ENCODE measurements at regions not wholly inside any gene's neighbourhood (a gene's known extent, or its start where the extent isn't known, plus 50 kb on each side); places are given as distances from the start of the nearest gene placed in this dataset.

GRCh38 chr1:38347446-38348175 lies 301.0 kb upstream of the POU3F1 start:
- TF ChIP-seq CTCF (conservative IDR thresholded peaks at IDR 0.05; ENCODE audit: low read depth, low read length): no peak
- DNase-seq (ENCODE audit: low read depth): no peak
- no peak overlapping the region for H3K4me3 ChIP-seq (ENCODE audit: low read depth, low read length)

- no peak for TF ChIP-seq CTCF (conservative IDR thresholded peaks at IDR 0.05; ENCODE audit: low read depth, low read length)
- H3K4me3 ChIP-seq (ENCODE audit: low read depth, low read length): no peak overlapping the region
- DNase-seq (ENCODE audit: low read depth): no peak
Observed at GRCh38 chr1:38344716-38345115, 298.1 kb upstream of the POU3F1 start.

GRCh38 chr1:38341694-38342093 lies 295.1 kb upstream of the POU3F1 start:
- no peak overlapping the region for H3K4me3 ChIP-seq (ENCODE audit: low read depth, low read length)

GRCh38 chr1:38340409-38340808 lies 293.8 kb upstream of the POU3F1 start:
- no peak for DNase-seq (ENCODE audit: low read depth)
- no peak overlapping the region for H3K4me3 ChIP-seq (ENCODE audit: low read depth, low read length)
- TF ChIP-seq CTCF (conservative IDR thresholded peaks at IDR 0.05; ENCODE audit: low read depth, low read length): no peak

More at GRCh38 chr1:38341694-38342093, 295.1 kb upstream of the POU3F1 start:
- no peak for DNase-seq (ENCODE audit: low read depth)
- TF ChIP-seq CTCF (conservative IDR thresholded peaks at IDR 0.05; ENCODE audit: low read depth, low read length): no peak

GRCh38 chr1:38337711-38338110 lies 291.1 kb upstream of the POU3F1 start:
- no peak for TF ChIP-seq CTCF (conservative IDR thresholded peaks at IDR 0.05; ENCODE audit: low read depth, low read length)
- H3K4me3 ChIP-seq (ENCODE audit: low read depth, low read length): no peak overlapping the region

GRCh38 chr1:38336961-38337360 lies 290.4 kb upstream of the POU3F1 start:
- TF ChIP-seq CTCF (conservative IDR thresholded peaks at IDR 0.05; ENCODE audit: low read depth, low read length): no peak
- no peak overlapping the region for H3K4me3 ChIP-seq (ENCODE audit: low read depth, low read length)
- no peak for DNase-seq (ENCODE audit: low read depth)

More at GRCh38 chr1:38337711-38338110, 291.1 kb upstream of the POU3F1 start:
- no peak for DNase-seq (ENCODE audit: low read depth)
